ENCODE measurements at regions not wholly inside any gene's neighbourhood (a gene's known extent, or its start where the extent isn't known, plus 50 kb on each side); places are given as distances from the start of the nearest gene placed in this dataset.

- intact Hi-C loops (cut with micrococcal nuclease; ENCODE audit: unreplicated experiment), result no loop called here
- Histone ChIP-seq H3K27ac (no peak overlapping the region), H3K36me3 (ENCODE audit: low read depth) (no peaks in the 10 kb centered on the region), H3K4me2 (no peak overlapping the region), H4K20me1 (ENCODE audit: insufficient read depth) (no peaks in the 10 kb centered on the region), H3K9me3 (ENCODE audit: insufficient read depth, low read depth) (no peaks in the 10 kb centered on the region), H2AFZ (no peak overlapping the region), H3K4me1 (replicated peaks; ENCODE audit: insufficient read depth) (no peaks in the 10 kb centered on the region), H3K9me2 (ENCODE audit: insufficient read depth) (no peaks in the 10 kb centered on the region), H3K4me3 (no peak overlapping the region), H3K79me2 (ENCODE audit: low read depth) (no peaks in the 10 kb centered on the region), H3K27me3 (ENCODE audit: insufficient read depth, low read depth) (no peaks in the 10 kb centered on the region), H3F3A (ENCODE audit: insufficient read depth, low read depth) (no peaks in the 10 kb centered on the region)
- ChIA-PET CTCF (no interaction called here), POLR2A (ENCODE audit: unreplicated experiment) (no interaction called here)
- no peak for TF ChIP-seq EZH2 (IDR thresholded peaks at IDR 0.05; ENCODE audit: low read depth)
- TF ChIP-seq CTCF (conservative IDR thresholded peaks at IDR 0.05), result no peak
- BruUV-seq (replicated peaks), result no TSS peak
- DNase-seq, result no peak
These were observed 52.9 kb upstream of the PRRC2C start for GRCh38 chr1:171432473-171432872.

GRCh38 chr1:171433451-171433850 lies 51.9 kb upstream of the PRRC2C start:
- intact Hi-C loops (cut with micrococcal nuclease; ENCODE audit: unreplicated experiment), result no loop called here

GRCh38 chr1:171434717-171435346 lies 50.5 kb upstream of the PRRC2C start:
- no TSS peak for BruUV-seq (replicated peaks)
- Histone ChIP-seq H3K79me2 (ENCODE audit: low read depth) (no peaks in the 10 kb centered on the region), H4K20me1 (ENCODE audit: insufficient read depth) (no peaks in the 10 kb centered on the region), H3F3A (ENCODE audit: insufficient read depth, low read depth) (no peaks in the 10 kb centered on the region), H3K4me3 (no peak overlapping the region), H3K27me3 (ENCODE audit: insufficient read depth, low read depth) (no peaks in the 10 kb centered on the region), H3K9me3 (ENCODE audit: insufficient read depth, low read depth) (no peaks in the 10 kb centered on the region), H3K4me1 (replicated peaks; ENCODE audit: insufficient read depth) (no peaks in the 10 kb centered on the region), H3K9me2 (ENCODE audit: insufficient read depth) (no peaks in the 10 kb centered on the region), H3K27ac (no peak overlapping the region), H3K4me2 (peak overlapping the region; percentile 50; the same call in 1 of the 2 replicates), H3K36me3 (ENCODE audit: low read depth) (no peaks in the 10 kb centered on the region), H2AFZ (0 out of 2 replicates have a peak overlapping the region, but pooled peaks have one; percentile 66)
- intact Hi-C loops (cut with micrococcal nuclease; ENCODE audit: unreplicated experiment), result no loop called here
- ChIA-PET CTCF (no interaction called here), POLR2A (ENCODE audit: unreplicated experiment) (interaction anchor here (0.5 kb wide), 1 partner anchor 38 kb away, joined by 4 read pairs; no protein-coding TSS in a partner anchor)
- DNase-seq, result no peak
- no peak for TF ChIP-seq CTCF (conservative IDR thresholded peaks at IDR 0.05)
- TF ChIP-seq EZH2 (IDR thresholded peaks at IDR 0.05; ENCODE audit: low read depth), result no peak

More at GRCh38 chr1:171433451-171433850, 51.9 kb upstream of the PRRC2C start:
- Histone ChIP-seq H3K36me3 (ENCODE audit: low read depth) (no peaks in the 10 kb centered on the region), H3K4me3 (no peak overlapping the region), H2AFZ (no peak overlapping the region), H3K79me2 (ENCODE audit: low read depth) (no peaks in the 10 kb centered on the region), H3K27ac (no peak overlapping the region), H4K20me1 (ENCODE audit: insufficient read depth) (no peaks in the 10 kb centered on the region), H3K9me2 (ENCODE audit: insufficient read depth) (no peaks in the 10 kb centered on the region), H3K4me1 (replicated peaks; ENCODE audit: insufficient read depth) (no peaks in the 10 kb centered on the region), H3K4me2 (no peak overlapping the region), H3K27me3 (ENCODE audit: insufficient read depth, low read depth) (no peaks in the 10 kb centered on the region), H3F3A (ENCODE audit: insufficient read depth, low read depth) (no peaks in the 10 kb centered on the region), H3K9me3 (ENCODE audit: insufficient read depth, low read depth) (no peaks in the 10 kb centered on the region)
- BruUV-seq (replicated peaks), result no TSS peak
- TF ChIP-seq EZH2 (IDR thresholded peaks at IDR 0.05; ENCODE audit: low read depth), result no peak
- no peak for DNase-seq
- CTCF ChIA-PET, result no interaction called here
- POLR2A ChIA-PET (ENCODE audit: unreplicated experiment), result no interaction called here

Measured in PC-9 (cell line).